ENCODE measurements at regions not wholly inside any gene's neighbourhood (a gene's known extent, or its start where the extent isn't known, plus 50 kb on each side); places are given as distances from the start of the nearest gene placed in this dataset.

GRCh38 chr1:157916887-157917570, 75.4 kb upstream of the CD5L start:
- Mint-ChIP-seq H3K27ac (no peak overlapping the region), H3K36me3 (no peaks in the 10 kb centered on the region)

GRCh38 chr1:157920748-157921147, 72.7 kb upstream of the KIRREL1 start:
- H3K27me3 ChIP-seq (ENCODE audit: control insufficient read depth in 2 of 2, insufficient read depth in 2 of 2, low read length in 2 of 2), result peaks cover 2 to 8% of the 10 kb centered on the region in 2 donors
- no peaks in the 10 kb centered on the region for H3K79me2 ChIP-seq (ENCODE audit: insufficient read depth, low read length)
- no peak for DNase-seq

More at GRCh38 chr1:157916887-157917570, 75.4 kb upstream of the CD5L start:
- Histone ChIP-seq H3K4me1 (ENCODE audit: control insufficient read depth in 1 of 2, insufficient read depth in 2 of 2, low read length in 2 of 2) (no peaks in the 10 kb centered on the region), H3K27me3 (ENCODE audit: control insufficient read depth in 2 of 2, insufficient read depth in 2 of 2, low read length in 2 of 2) (peaks cover 8 to 15% of the 10 kb centered on the region in 2 donors), H3K4me3 (replicated peaks in 1 of 3; ENCODE audit: low read depth in 2 of 3, low read length in 3 of 3) (no peak overlapping the region), H3K27ac (ENCODE audit: low read depth in 1 of 2, low read length in 2 of 2) (no peak overlapping the region), H3K79me2 (ENCODE audit: insufficient read depth, low read length) (no peaks in the 10 kb centered on the region), H3K36me3 (replicated peaks in 1 of 2; ENCODE audit: control insufficient read depth in 1 of 2, insufficient read depth in 2 of 2, low read length in 2 of 2) (no peaks in the 10 kb centered on the region), H3K9me3 (replicated peaks in 1 of 2; ENCODE audit: control insufficient read depth in 1 of 2, insufficient read depth in 1 of 2, low read length in 2 of 2) (no peaks in the 10 kb centered on the region), H2AFZ (ENCODE audit: insufficient read depth, low read depth, low read length, poor library complexity, severe bottlenecking) (no peak overlapping the region), H4K20me1 (ENCODE audit: insufficient read depth, low read length) (no peaks in the 10 kb centered on the region), H3K4me2 (replicated peaks; ENCODE audit: extremely low read depth, low read length, poor library complexity, severe bottlenecking) (no peak overlapping the region), H3K9ac (ENCODE audit: insufficient read depth, low read length, poor library complexity, severe bottlenecking) (no peak overlapping the region)
- DNase-seq, result no peak
- WGBS (ENCODE audit: insufficient coverage), result 86% methylated on average over 1 of the region's 1 CpG
- intact Hi-C loops (cut with micrococcal nuclease), result no loop called here
- no peaks in the 10 kb centered on the region for H3K4me1 Mint-ChIP-seq
- peaks cover 14 to 20% (median 17%) of the 10 kb centered on the region in 3 donors for H3K27me3 Mint-ChIP-seq (ENCODE audit: low read depth in 3 of 3)
- TF ChIP-seq CTCF (IDR thresholded peaks at IDR 0.05), result no peak
- no peak overlapping the region for H3K4me3 Mint-ChIP-seq
- peaks cover 0 to 4% (median 2%) of the 10 kb centered on the region in 7 donors for H3K9me3 Mint-ChIP-seq

More at GRCh38 chr1:157920748-157921147, 72.7 kb upstream of the KIRREL1 start:
- Mint-ChIP-seq H3K36me3 (no peaks in the 10 kb centered on the region), H3K27me3 (ENCODE audit: low read depth in 3 of 3) (peaks cover 14 to 25% (median 15%) of the 10 kb centered on the region in 3 donors), H3K4me3 (no peak overlapping the region), H3K9me3 (peaks cover 0 to 3% (median 0%) of the 10 kb centered on the region in 7 donors), H3K27ac (no peak overlapping the region), H3K4me1 (no peaks in the 10 kb centered on the region)
- Histone ChIP-seq H2AFZ (ENCODE audit: insufficient read depth, low read depth, low read length, poor library complexity, severe bottlenecking) (no peak overlapping the region), H3K4me2 (replicated peaks; ENCODE audit: extremely low read depth, low read length, poor library complexity, severe bottlenecking) (no peak overlapping the region), H3K9me3 (replicated peaks in 1 of 2; ENCODE audit: control insufficient read depth in 1 of 2, insufficient read depth in 1 of 2, low read length in 2 of 2) (no peaks in the 10 kb centered on the region), H3K36me3 (replicated peaks in 1 of 2; ENCODE audit: control insufficient read depth in 1 of 2, insufficient read depth in 2 of 2, low read length in 2 of 2) (no peaks in the 10 kb centered on the region), H3K4me1 (ENCODE audit: control insufficient read depth in 1 of 2, insufficient read depth in 2 of 2, low read length in 2 of 2) (no peaks in the 10 kb centered on the region), H3K27ac (ENCODE audit: low read depth in 1 of 2, low read length in 2 of 2) (no peak overlapping the region), H3K9ac (ENCODE audit: insufficient read depth, low read length, poor library complexity, severe bottlenecking) (no peak overlapping the region), H4K20me1 (ENCODE audit: insufficient read depth, low read length) (no peaks in the 10 kb centered on the region), H3K4me3 (replicated peaks in 1 of 3; ENCODE audit: low read depth in 2 of 3, low read length in 3 of 3) (no peak overlapping the region)
- intact Hi-C loops (cut with micrococcal nuclease), result loop anchor here in 1 of 2 donors (10.0 kb wide), 1 partner anchor 64 kb away; no protein-coding TSS in a partner anchor
- WGBS (ENCODE audit: insufficient coverage), result no CpG with 5 or more reads among the region's 2 CpGs
- TF ChIP-seq CTCF (IDR thresholded peaks at IDR 0.05), result no peak
